ENCODE measurements at regions not wholly inside any gene's neighbourhood (a gene's known extent, or its start where the extent isn't known, plus 50 kb on each side); places are given as distances from the start of the nearest gene placed in this dataset.

DNA sequence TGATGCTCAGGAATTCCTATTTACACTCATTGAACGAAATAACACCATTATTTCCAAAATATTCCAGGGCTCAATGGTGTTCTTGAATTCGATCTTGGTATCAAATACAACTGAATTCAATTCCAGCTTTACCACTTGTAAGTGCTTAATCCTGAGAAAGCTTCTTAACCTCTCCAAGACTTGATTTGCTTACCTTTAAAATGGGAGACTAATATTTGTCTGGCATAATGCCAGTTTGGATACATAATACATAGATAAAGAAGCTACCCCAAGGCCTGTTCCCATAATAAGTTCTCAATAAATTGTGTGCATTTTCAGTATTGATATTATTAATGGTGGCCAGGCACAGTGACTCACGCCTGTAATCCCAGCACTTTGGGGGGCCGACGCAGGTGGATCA is 368.9 kb upstream of the MAF start:
- TF ChIP-seq, protein P1, sequence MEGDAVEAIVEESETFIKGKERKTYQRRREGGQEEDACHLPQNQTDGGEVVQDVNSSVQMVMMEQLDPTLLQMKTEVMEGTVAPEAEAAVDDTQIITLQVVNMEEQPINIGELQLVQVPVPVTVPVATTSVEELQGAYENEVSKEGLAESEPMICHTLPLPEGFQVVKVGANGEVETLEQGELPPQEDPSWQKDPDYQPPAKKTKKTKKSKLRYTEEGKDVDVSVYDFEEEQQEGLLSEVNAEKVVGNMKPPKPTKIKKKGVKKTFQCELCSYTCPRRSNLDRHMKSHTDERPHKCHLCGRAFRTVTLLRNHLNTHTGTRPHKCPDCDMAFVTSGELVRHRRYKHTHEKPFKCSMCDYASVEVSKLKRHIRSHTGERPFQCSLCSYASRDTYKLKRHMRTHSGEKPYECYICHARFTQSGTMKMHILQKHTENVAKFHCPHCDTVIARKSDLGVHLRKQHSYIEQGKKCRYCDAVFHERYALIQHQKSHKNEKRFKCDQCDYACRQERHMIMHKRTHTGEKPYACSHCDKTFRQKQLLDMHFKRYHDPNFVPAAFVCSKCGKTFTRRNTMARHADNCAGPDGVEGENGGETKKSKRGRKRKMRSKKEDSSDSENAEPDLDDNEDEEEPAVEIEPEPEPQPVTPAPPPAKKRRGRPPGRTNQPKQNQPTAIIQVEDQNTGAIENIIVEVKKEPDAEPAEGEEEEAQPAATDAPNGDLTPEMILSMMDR (conservative IDR thresholded peaks at IDR 0.05), result no peak
- TF ChIP-seq EZH2 (IDR thresholded peaks at IDR 0.05; ENCODE audit: low read depth), result no peak

All from PC-9 (cell line).